HepG2 (cell line): ENCODE measurements at regions not wholly inside any gene's neighbourhood (a gene's known extent, or its start where the extent isn't known, plus 50 kb on each side); places are given as distances from the start of the nearest gene placed in this dataset.

Experiments used
- NPAS2 ChIP-seq: sonication (generic); formaldehyde crosslinking; IDR thresholded peaks from 2 replicates; pipeline ENCODE4 v1.8.0; 2022; ENCODE audit warnings: mild to moderate bottlenecking, missing genetic modification reagents, borderline replicate concordance
- POLR2A ChIP-seq, 2 experiments: IDR thresholded peaks; 2 replicates each; pipeline ENCODE4 v1.6.1; 2011; ENCODE audit warnings: low read depth in 2 of 2, low read length in 2 of 2, mild to moderate bottlenecking in 1 of 2, moderate library complexity in 1 of 2; ENCODE audit not compliant: insufficient read depth in 1 of 2
- YY1 ChIP-seq: IDR thresholded peaks from 2 replicates; pipeline ENCODE4 v1.6.1; 2011; ENCODE audit warnings: low read length, low read depth, moderate library complexity, mild to moderate bottlenecking; ENCODE audit not compliant: insufficient read depth, insufficient replicate concordance
- ZNF460 ChIP-seq: sonication (generic); formaldehyde crosslinking; IDR thresholded peaks from 2 replicates; pipeline ENCODE4 v1.5.1; 2020; ENCODE audit warnings: missing genetic modification reagents, mild to moderate bottlenecking, borderline replicate concordance
- ZNF703 ChIP-seq: sonication (generic); formaldehyde crosslinking; IDR thresholded peaks from 2 replicates; pipeline ENCODE4 v1.5.1; 2020; ENCODE audit warnings: missing genetic modification reagents, mild to moderate bottlenecking, moderate library complexity, borderline replicate concordance
- ZNF713 ChIP-seq: sonication (generic); formaldehyde crosslinking; IDR thresholded peaks from 2 replicates; pipeline ENCODE4 v1.4.0; 2020; ENCODE audit warnings: mild to moderate bottlenecking, missing genetic modification reagents

GRCh38 chr14:81676395-81676794 is 142.7 kb upstream of the SEL1L start:
- no peak for TF ChIP-seq YY1
- TF ChIP-seq ZNF460: no peak
- no peak for TF ChIP-seq ZNF703 (CRISPR knock-in tag)
- TF ChIP-seq ZNF713 (CRISPR knock-in tag): no peak
- no peak for TF ChIP-seq NPAS2 (CRISPR knock-in tag)
- no peak for TF ChIP-seq POLR2A (IDR thresholded peaks at IDR 0.05; ENCODE audit: insufficient read depth in 1 of 2, low read depth in 2 of 2, low read length in 2 of 2)
